ENCODE measurements at regions not wholly inside any gene's neighbourhood (a gene's known extent, or its start where the extent isn't known, plus 50 kb on each side); places are given as distances from the start of the nearest gene placed in this dataset.

DNA sequence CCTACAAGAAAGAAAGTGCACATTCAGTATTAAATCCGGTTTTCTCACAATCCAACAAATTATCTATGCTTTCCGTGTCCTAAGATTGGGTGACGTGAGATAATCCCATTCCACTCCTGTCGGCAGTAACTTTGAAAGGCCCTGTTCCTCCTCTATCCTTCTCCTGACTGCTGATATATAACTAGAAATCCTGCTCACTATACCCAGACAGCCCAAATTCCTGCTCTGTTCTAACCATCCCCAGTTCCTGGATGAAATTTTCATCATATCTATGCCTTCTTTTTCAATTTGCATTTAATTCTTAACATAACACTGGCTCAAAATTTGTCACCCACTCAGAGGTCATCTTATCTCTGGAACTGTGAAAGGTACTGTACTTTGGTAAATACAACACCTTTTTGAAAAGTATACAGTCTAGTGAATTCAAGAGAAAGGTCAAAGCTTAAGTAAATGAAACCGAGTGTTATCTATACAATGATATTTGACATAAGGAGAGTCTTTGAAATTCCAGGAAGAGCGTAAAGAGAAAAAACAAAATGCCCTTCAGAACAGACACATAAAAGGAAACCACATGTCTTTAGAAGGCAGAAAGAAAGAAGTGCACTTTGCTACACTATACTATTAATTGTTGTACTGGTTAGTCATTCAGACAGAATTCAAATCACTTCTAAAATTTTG, 200.5 kb upstream of the NEGR1 start:
- TF ChIP-seq POLR2A (IDR thresholded peaks at IDR 0.05), result no peak
- TF ChIP-seq, protein P1, sequence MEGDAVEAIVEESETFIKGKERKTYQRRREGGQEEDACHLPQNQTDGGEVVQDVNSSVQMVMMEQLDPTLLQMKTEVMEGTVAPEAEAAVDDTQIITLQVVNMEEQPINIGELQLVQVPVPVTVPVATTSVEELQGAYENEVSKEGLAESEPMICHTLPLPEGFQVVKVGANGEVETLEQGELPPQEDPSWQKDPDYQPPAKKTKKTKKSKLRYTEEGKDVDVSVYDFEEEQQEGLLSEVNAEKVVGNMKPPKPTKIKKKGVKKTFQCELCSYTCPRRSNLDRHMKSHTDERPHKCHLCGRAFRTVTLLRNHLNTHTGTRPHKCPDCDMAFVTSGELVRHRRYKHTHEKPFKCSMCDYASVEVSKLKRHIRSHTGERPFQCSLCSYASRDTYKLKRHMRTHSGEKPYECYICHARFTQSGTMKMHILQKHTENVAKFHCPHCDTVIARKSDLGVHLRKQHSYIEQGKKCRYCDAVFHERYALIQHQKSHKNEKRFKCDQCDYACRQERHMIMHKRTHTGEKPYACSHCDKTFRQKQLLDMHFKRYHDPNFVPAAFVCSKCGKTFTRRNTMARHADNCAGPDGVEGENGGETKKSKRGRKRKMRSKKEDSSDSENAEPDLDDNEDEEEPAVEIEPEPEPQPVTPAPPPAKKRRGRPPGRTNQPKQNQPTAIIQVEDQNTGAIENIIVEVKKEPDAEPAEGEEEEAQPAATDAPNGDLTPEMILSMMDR (IDR thresholded peaks at IDR 0.05), result no peak

All from adrenal gland (tissue), 5 donors.